Activated CD4-positive, alpha-beta T cell treated with anti-CD3 and anti-CD28 coated beads, Interleukin-2, amount 10 ng/mL, durations not matched to agents 7 days and 5 days (primary cell): ENCODE measurements at regions not wholly inside any gene's neighbourhood (a gene's known extent, or its start where the extent isn't known, plus 50 kb on each side); places are given as distances from the start of the nearest gene placed in this dataset.

Experiments
- CTCF ChIA-PET: fragments of 350-600 bp; sonication (Branson Sonifier 250); formaldehyde crosslinking; loops from one replicate; lab custom pipeline; 2021; ENCODE audit warnings: antibody characterized with exemption; lab: Charles Lee
- POLR2A ChIA-PET: fragments of 350-600 bp; sonication (Branson Sonifier 250); formaldehyde crosslinking; loops from one replicate; lab custom pipeline; 2021; ENCODE audit warnings: antibody characterized with exemption; lab: Charles Lee
- DNase-seq: peaks from one replicate; pipeline ENCODE4 v3.0.0-alpha.2; 2020
- H3K27ac Mint-ChIP-seq: one replicate; pipeline ENCODE4 v1.8.0; 2021; ENCODE audit warnings: mild to moderate bottlenecking, moderate library complexity, mixed read lengths
- H3K27me3 Mint-ChIP-seq: one replicate; pipeline ENCODE4 v1.8.0; 2021; ENCODE audit warnings: mixed read lengths
- H3K36me3 Mint-ChIP-seq: one replicate; pipeline ENCODE4 v1.8.0; 2021; ENCODE audit warnings: low read depth, mixed read lengths
- H3K4me1 Mint-ChIP-seq: one replicate; pipeline ENCODE4 v1.8.0; 2021; ENCODE audit warnings: mixed read lengths
- H3K4me3 Mint-ChIP-seq: one replicate; pipeline ENCODE4 v1.8.0; 2021; ENCODE audit warnings: mild to moderate bottlenecking, moderate library complexity, mixed read lengths
- H3K9me3 Mint-ChIP-seq: one replicate; pipeline ENCODE4 v1.8.0; 2021; ENCODE audit warnings: mixed read lengths

DNA sequence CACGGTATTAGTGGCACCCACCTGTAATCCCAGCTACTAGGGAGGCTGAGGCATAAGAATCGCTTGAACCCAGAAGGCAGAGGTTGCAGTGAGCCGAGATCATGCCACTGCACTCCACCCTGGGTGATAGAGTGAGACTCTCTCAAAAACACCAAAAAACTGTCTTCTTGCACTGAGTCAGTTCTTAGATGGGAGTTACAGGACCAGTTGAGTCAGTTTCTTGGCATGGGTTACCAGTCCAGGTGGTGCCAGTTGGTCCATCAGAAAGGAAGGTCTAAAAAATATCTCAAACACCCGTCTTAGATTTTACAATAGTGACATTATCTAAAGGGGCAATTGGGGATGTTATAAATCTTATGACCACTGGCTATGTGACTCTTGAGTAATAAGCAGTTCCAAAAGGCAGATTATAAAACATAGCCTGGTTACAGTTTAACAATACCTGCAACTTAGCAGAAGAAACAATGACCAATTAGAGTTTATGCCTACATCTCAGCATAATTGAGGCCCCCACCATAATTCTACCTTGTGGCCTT, 206.9 kb upstream of the FGGY start:
- Mint-ChIP-seq H3K27me3 (peaks cover 5% of the 10 kb centered on the region), H3K27ac (no peak overlapping the region), H3K36me3 (no peaks in the 10 kb centered on the region), H3K4me3 (no peak overlapping the region), H3K9me3 (peaks cover 2% of the 10 kb centered on the region), H3K4me1 (no peaks in the 10 kb centered on the region)
- ChIA-PET CTCF (interaction anchor here (1.3 kb wide), 1 partner anchor 24 kb away, joined by 4 read pairs; no protein-coding TSS in a partner anchor), POLR2A (no interaction called here)
- DNase-seq = no peak

DNA sequence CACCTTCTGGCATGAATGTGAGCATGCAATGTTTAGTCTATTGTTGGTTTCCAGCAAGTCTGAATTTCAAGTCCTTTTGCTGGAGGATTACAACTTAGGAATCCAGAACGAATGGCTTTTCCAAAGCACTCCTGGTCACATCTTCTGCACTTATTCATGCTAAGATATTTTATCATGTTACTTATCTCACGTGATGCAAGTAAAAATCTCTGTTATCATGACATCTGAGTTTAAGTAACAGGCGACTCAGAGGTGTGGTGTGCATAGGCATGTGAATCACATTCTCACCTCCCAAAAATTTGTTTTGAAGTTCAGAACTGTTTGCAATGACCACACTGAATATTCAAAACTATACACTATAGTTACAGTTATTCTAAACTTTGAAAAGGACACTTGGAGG, 204.8 kb upstream of the FGGY start:
- H3K27me3 Mint-ChIP-seq = peaks cover 5% of the 10 kb centered on the region
- POLR2A ChIA-PET = no interaction called here
- no peak overlapping the region for H3K4me3 Mint-ChIP-seq
- H3K4me1 Mint-ChIP-seq = no peaks in the 10 kb centered on the region
- H3K9me3 Mint-ChIP-seq = peaks cover 5% of the 10 kb centered on the region
- CTCF ChIA-PET = no interaction called here
- no peak overlapping the region for H3K27ac Mint-ChIP-seq
- no peaks in the 10 kb centered on the region for H3K36me3 Mint-ChIP-seq
- no peak for DNase-seq

DNA sequence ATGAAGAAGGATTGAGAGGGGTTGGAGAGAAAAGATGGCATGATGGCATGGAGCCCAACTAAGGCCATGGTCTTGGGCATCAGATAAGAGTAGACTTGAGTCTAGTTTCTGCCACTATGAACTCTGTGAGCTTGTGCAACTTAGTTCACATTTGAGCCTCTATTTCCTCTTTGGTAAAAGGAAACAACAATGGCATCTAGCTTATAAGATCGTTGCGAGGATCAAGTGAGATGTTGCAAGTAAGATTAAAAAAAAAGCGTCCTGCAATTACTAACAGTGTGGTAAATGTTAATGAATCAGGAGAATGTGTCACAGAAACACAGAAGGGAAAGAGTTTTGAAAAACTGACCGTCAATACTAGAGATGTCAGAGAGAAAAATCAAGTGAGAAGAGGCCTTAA, 202.9 kb upstream of the FGGY start:
- DNase-seq = no peak
- ChIA-PET CTCF (interaction anchor here (1.1 kb wide), 1 partner anchor 588 kb away, joined by 3 read pairs; no protein-coding TSS in a partner anchor), POLR2A (no interaction called here)
- Mint-ChIP-seq H3K27ac (no peak overlapping the region), H3K4me3 (no peak overlapping the region), H3K9me3 (peaks cover 3% of the 10 kb centered on the region), H3K4me1 (no peaks in the 10 kb centered on the region), H3K27me3 (peaks cover 5% of the 10 kb centered on the region), H3K36me3 (no peaks in the 10 kb centered on the region)

GRCh38 chr1:59096501-59096900, 200.4 kb upstream of the FGGY start:
- peaks cover 5% of the 10 kb centered on the region for H3K9me3 Mint-ChIP-seq
- POLR2A ChIA-PET = no interaction called here
- H3K4me1 Mint-ChIP-seq = no peaks in the 10 kb centered on the region
- no peak overlapping the region for H3K4me3 Mint-ChIP-seq
- H3K27me3 Mint-ChIP-seq = no peaks in the 10 kb centered on the region
- H3K27ac Mint-ChIP-seq = no peak overlapping the region
- CTCF ChIA-PET = interaction anchor here (2.5 kb wide), 1 partner anchor 9 kb away, joined by 9 read pairs; no protein-coding TSS in a partner anchor
- H3K36me3 Mint-ChIP-seq = peaks cover 2% of the 10 kb centered on the region
- no peak for DNase-seq

GRCh38 chr1:59098655-59099054, 198.2 kb upstream of the FGGY start:
- peaks cover 5% of the 10 kb centered on the region for H3K9me3 Mint-ChIP-seq
- no peak overlapping the region for H3K27ac Mint-ChIP-seq
- H3K27me3 Mint-ChIP-seq = no peaks in the 10 kb centered on the region
- H3K4me1 Mint-ChIP-seq = no peaks in the 10 kb centered on the region
- ChIA-PET CTCF (interaction anchor here (0.7 kb wide), 1 partner anchor 635 kb away, joined by 3 read pairs; no protein-coding TSS in a partner anchor), POLR2A (no interaction called here)
- H3K36me3 Mint-ChIP-seq = peaks cover 2% of the 10 kb centered on the region
- no peak for DNase-seq
- no peak overlapping the region for H3K4me3 Mint-ChIP-seq

GRCh38 chr1:59100708-59101374, 196.1 kb upstream of the FGGY start:
- peaks cover 2% of the 10 kb centered on the region for H3K36me3 Mint-ChIP-seq
- no peaks in the 10 kb centered on the region for H3K4me1 Mint-ChIP-seq
- no peaks in the 10 kb centered on the region for H3K27me3 Mint-ChIP-seq
- H3K9me3 Mint-ChIP-seq = peaks cover 7% of the 10 kb centered on the region
- CTCF ChIA-PET = interaction anchor here (0.8 to 0.9 kb wide), 2 partner anchors 16 to 135 kb away, joined by 3 read pairs; no protein-coding TSS in a partner anchor
- no peak overlapping the region for H3K27ac Mint-ChIP-seq
- DNase-seq = no peak
- H3K4me3 Mint-ChIP-seq = no peak overlapping the region
- POLR2A ChIA-PET = no interaction called here

DNA sequence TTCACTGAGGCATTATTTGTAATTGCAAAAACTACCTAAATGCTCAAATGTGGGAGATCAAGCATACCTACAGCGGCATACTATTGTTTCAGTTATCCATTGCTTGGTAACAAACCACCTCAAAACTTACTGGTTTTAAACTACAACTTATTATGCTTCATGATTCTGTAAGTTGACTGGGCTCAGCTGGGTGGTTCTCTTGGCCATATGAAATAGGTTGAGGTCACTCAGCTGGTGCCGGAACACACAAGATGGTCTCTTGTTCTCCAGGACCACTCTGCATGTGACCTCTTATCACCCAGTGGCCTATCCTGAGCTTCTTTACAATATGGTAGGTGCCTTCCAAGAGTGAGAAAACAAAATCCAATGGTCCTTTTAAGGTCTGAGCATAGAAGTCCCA, 195.4 kb upstream of the FGGY start:
- ChIA-PET CTCF (interaction anchor here (0.6 to 0.9 kb wide), 2 partner anchors 17 to 18 kb away, joined by 3 read pairs; no protein-coding TSS in a partner anchor), POLR2A (no interaction called here)
- Mint-ChIP-seq H3K27me3 (no peaks in the 10 kb centered on the region), H3K36me3 (peaks cover 2% of the 10 kb centered on the region), H3K9me3 (peaks cover 7% of the 10 kb centered on the region), H3K27ac (no peak overlapping the region), H3K4me3 (no peak overlapping the region), H3K4me1 (no peaks in the 10 kb centered on the region)
- DNase-seq = no peak

DNA sequence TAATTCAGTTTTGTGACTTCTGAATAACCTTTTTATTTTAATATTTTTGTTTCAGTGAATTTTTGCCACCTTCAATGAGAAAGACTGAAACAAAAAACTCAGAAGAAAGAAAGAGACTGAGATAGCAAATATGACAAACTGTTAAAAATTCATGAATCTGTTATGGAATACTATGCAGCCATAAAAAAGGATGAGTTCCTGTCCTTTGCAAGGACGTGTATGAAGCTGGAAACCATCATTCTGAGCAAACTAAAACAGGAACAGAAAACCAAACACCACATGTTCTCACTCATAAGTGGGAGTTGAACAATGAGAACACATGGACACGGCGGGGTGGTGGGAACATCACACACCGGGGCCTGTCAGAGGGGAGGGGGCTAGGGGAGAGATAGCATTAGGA, 193.4 kb upstream of the FGGY start:
- peaks cover 4% of the 10 kb centered on the region for H3K9me3 Mint-ChIP-seq
- H3K4me3 Mint-ChIP-seq = no peak overlapping the region
- CTCF ChIA-PET = no interaction called here
- no peaks in the 10 kb centered on the region for H3K27me3 Mint-ChIP-seq
- no peaks in the 10 kb centered on the region for H3K4me1 Mint-ChIP-seq
- DNase-seq = no peak
- POLR2A ChIA-PET = no interaction called here
- H3K36me3 Mint-ChIP-seq = peaks cover 2% of the 10 kb centered on the region
- H3K27ac Mint-ChIP-seq = no peak overlapping the region

DNA sequence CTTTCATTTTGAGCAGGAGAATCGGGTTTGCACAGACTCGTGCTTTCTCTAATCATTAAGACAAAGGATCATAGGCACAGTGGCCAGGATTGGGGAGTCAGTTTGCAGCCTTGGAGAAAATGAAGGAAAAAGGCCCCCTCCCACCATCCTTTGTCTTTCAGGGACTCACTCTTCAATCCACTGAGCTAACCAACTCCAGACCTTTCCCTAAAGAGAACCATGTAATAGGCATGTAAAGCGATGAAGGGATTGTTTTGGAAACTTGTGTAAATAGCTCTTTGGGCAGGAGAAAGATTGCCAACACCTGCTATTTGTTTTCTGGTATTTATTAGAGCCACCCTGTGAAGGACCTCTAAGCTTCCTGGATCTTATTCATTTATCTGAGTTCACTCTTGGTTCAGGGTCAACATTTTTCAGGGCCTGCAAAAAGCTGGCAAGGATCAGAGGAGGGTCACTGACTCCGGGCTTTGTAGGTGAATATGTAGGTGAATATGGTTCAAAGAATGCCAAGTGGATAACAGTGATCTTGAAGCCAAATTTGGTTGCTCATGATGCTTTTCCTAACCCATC, 192.6 kb upstream of the FGGY start:
- Mint-ChIP-seq H3K27me3 (no peaks in the 10 kb centered on the region), H3K4me3 (no peak overlapping the region), H3K27ac (no peak overlapping the region), H3K9me3 (peaks cover 4% of the 10 kb centered on the region), H3K4me1 (no peaks in the 10 kb centered on the region), H3K36me3 (peaks cover 2% of the 10 kb centered on the region)
- no peak for DNase-seq
- POLR2A ChIA-PET = no interaction called here
- CTCF ChIA-PET = no interaction called here

DNA sequence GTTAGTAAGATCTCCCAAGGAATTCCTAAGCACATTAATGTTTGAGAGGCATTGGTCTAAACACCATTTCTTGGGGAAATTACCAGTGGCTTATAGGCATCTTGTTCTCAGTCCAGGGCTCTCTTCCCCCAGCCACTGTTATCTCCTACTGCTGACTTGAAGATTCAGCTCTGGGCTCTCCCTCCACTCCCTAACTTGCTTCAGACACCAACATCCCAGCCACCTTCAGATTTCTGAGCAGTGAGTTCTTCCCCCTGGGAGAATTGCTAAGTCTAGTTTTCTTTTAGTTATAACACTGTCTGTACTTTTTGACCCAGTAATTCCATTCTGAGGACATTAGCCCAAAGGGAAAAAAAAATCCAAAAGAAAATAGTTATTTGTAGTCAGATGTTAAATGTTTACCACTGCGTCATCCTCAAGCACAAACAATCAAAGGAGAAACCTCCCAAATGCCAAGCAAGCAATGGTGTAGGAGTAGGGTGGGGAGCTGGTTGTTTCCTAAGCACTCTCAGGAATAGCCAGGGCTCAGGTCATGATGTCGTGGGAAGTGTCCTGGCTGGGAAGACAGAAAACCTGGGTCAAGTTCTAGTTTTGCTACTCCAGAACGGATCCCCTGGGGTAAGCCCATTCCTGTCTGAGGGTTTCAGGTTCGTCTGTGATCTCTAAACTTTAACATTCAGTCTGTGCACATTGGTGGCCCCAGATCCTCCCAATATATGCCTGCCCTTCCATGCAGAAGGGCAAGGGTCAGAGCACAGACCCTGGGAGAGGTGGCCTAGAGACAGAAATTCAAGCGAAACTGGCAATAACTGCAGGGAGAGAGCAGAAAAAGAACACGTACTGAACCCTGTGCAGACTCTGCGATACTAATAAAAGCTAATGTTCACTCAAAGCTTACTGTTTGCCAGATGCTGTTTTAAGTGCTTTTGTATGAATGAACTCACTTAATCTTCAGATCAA, 191.1 kb upstream of the FGGY start:
- POLR2A ChIA-PET = no interaction called here
- H3K27ac Mint-ChIP-seq = no peak overlapping the region

DNA sequence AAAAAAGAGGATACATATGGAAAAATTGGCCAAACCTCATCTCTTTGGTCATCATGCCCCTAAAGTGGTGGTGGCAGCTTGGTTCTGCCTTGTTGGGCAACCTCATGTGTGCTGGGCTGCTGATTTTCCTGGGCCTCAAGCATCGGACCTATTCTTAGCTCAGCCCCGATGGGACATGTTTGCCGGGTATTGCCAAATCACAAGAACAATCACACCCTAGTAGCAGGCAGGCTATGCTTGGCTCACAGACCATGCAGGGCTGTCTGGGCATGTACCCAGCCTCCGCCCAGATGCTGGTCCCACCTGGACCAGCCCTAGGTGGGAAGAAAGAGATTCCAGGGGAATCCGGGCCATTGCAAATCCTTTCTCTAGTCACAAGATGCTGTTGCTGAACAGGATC, 189.4 kb upstream of the FGGY start:
- Mint-ChIP-seq H3K36me3 (no peaks in the 10 kb centered on the region), H3K4me1 (no peaks in the 10 kb centered on the region), H3K4me3 (no peak overlapping the region), H3K27me3 (no peaks in the 10 kb centered on the region), H3K27ac (no peak overlapping the region), H3K9me3 (peaks cover 2% of the 10 kb centered on the region)
- ChIA-PET POLR2A (no interaction called here), CTCF (no interaction called here)
- no peak for DNase-seq

More for the DNA sequence above, 191.1 kb upstream of the FGGY start:
- peaks cover 4% of the 10 kb centered on the region for H3K9me3 Mint-ChIP-seq
- CTCF ChIA-PET = interaction anchor here (0.9 to 2.6 kb wide), 2 partner anchors 10 to 21 kb away, joined by 3 to 9 read pairs; no protein-coding TSS in a partner anchor
- no peaks in the 10 kb centered on the region for H3K4me1 Mint-ChIP-seq
- H3K27me3 Mint-ChIP-seq = no peaks in the 10 kb centered on the region
- DNase-seq = no peak
- peaks cover 2% of the 10 kb centered on the region for H3K36me3 Mint-ChIP-seq
- H3K4me3 Mint-ChIP-seq = no peak overlapping the region

- POLR2A ChIA-PET = no interaction called here
- H3K4me3 Mint-ChIP-seq = no peak overlapping the region
- no peaks in the 10 kb centered on the region for H3K36me3 Mint-ChIP-seq
These were observed 189.0 kb upstream of the FGGY start for GRCh38 chr1:59107916-59108315.

More at GRCh38 chr1:59107916-59108315, 189.0 kb upstream of the FGGY start:
- peaks cover 2% of the 10 kb centered on the region for H3K9me3 Mint-ChIP-seq
- no peak for DNase-seq
- no peaks in the 10 kb centered on the region for H3K27me3 Mint-ChIP-seq
- no peak overlapping the region for H3K27ac Mint-ChIP-seq
- no peaks in the 10 kb centered on the region for H3K4me1 Mint-ChIP-seq
- CTCF ChIA-PET = interaction anchor here (0.6 kb wide), 1 partner anchor 36 kb away, joined by 3 read pairs; no protein-coding TSS in a partner anchor
